GM23338 (cell line): ENCODE measurements at regions not wholly inside any gene's neighbourhood (a gene's known extent, or its start where the extent isn't known, plus 50 kb on each side); places are given as distances from the start of the nearest gene placed in this dataset.

Experiments
- CREB1 ChIP-seq: fragments of 250-450 bp; sonication (Bioruptor Pico); IDR thresholded peaks from 2 replicates; pipeline ENCODE4 v1.5.0; 2020; ENCODE audit warnings: low read depth, mild to moderate bottlenecking, moderate library complexity
- JUNB ChIP-seq: IDR thresholded peaks from one replicate; pipeline ENCODE4 v1.6.1; 2016; ENCODE audit warnings: antibody characterized with exemption; ENCODE audit not compliant: unreplicated experiment
- POLR2AphosphoS5 ChIP-seq: IDR thresholded peaks from 2 replicates; pipeline ENCODE4 v1.6.1; 2016; ENCODE audit warnings: antibody characterized with exemption, low read depth
- REST ChIP-seq: IDR thresholded peaks from one replicate; pipeline ENCODE4 v1.6.1; 2018; ENCODE audit warnings: antibody characterized with exemption; ENCODE audit not compliant: unreplicated experiment
- TF ChIP-seq, protein P1 (sequence below), 2 experiments: fragments of 200-600 bp in 1 of 2; sonication (generic) in 1 of 2; conservative IDR thresholded peaks; 2 replicates each; pipeline versions ENCODE4 v1.5.1 to v1.6.1; 2016 to 2017; ENCODE audit warnings: antibody characterized with exemption in 2 of 2, low read depth in 2 of 2, mild to moderate bottlenecking in 2 of 2, moderate library complexity in 1 of 2

DNA sequence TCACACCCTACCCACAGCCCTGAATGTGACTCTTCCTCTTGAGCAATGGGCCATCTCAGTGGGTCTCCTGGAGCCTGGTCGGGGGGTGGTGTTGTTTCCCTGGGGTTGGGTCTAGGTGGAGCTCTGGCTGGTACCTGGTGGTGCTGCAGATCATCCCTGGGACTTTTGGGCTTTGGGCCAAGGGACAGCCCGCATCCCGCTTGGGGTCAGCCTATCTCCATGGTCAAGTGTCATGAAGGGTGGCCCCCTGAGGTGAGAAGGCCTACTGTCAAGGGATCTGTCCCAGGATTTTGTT, 202.0 kb downstream of the UBE3A start:
- TF ChIP-seq POLR2AphosphoS5 (no peak), JUNB (no peak), CREB1 (CRISPR knock-in tag) (no peak), REST (no peak)
- TF ChIP-seq, protein P1, sequence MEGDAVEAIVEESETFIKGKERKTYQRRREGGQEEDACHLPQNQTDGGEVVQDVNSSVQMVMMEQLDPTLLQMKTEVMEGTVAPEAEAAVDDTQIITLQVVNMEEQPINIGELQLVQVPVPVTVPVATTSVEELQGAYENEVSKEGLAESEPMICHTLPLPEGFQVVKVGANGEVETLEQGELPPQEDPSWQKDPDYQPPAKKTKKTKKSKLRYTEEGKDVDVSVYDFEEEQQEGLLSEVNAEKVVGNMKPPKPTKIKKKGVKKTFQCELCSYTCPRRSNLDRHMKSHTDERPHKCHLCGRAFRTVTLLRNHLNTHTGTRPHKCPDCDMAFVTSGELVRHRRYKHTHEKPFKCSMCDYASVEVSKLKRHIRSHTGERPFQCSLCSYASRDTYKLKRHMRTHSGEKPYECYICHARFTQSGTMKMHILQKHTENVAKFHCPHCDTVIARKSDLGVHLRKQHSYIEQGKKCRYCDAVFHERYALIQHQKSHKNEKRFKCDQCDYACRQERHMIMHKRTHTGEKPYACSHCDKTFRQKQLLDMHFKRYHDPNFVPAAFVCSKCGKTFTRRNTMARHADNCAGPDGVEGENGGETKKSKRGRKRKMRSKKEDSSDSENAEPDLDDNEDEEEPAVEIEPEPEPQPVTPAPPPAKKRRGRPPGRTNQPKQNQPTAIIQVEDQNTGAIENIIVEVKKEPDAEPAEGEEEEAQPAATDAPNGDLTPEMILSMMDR (conservative IDR thresholded peaks at IDR 0.05; ENCODE audit: low read depth in 2 of 2), result no peak
